ENCODE measurements at regions not wholly inside any gene's neighbourhood (a gene's known extent, or its start where the extent isn't known, plus 50 kb on each side); places are given as distances from the start of the nearest gene placed in this dataset.
A peak's percentile ranks its signal among the peaks of the same experiment; 100 is the strongest.

DNA sequence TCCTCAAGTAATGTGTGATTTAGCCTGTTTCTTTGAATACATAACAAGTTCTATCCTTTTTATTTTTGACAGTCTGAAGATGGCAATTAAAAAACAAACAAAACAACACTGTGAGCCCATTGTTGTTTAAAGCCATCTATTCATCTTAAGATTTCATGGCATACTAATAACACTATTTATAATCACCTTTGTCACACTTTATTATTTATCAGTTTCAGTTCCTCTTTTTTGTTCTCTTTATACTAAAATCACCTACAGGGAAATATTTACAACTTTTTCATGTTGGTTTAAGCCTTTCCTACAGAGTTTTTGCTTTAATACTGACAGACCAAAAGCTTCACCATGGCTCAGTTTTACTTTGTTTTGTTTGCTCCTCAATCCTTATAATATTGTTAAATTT is 247.4 kb upstream of the CTSO start:
- ATAC-seq (ENCODE audit: low read depth in 2 of 2) = no peak
- Mint-ChIP-seq H3K4me3 (no peak overlapping the region), H3K36me3 (no peaks in the 10 kb centered on the region), H3K9me3 (peaks cover 0 to 2% (median 0%) of the 10 kb centered on the region in 7 donors), H3K4me1 (peaks cover 6 to 10% (median 6%) of the 10 kb centered on the region in 3 donors), H3K27me3 (no peaks in the 10 kb centered on the region), H3K27ac (peak overlapping the region in 1 of 6 donors; percentile 21)
- no peak for DNase-seq

DNA sequence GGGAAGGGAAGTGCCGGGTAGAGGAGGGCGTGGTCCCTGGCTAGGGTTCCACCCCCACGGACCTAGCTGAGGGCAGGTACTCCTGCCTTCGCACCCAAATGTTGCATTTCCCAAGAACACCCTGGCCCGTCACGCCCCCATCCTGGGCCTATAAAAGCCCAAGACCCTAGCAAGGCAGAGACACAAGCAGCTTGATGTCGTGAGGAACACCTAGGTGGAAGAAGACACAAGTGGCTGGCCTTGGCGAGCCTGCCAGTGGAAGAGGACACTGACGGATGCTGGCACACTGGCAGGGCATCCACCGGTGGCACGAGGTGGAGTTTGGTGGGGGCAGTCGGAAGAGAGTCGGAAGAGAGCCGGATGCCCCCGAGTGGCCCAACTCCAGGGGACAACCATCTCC is 244.8 kb upstream of the CTSO start:
- H3K27ac Mint-ChIP-seq = no peak overlapping the region
- peaks cover 6 to 10% (median 6%) of the 10 kb centered on the region in 3 donors for H3K4me1 Mint-ChIP-seq
- no peaks in the 10 kb centered on the region for H3K27me3 Mint-ChIP-seq
- H3K36me3 Mint-ChIP-seq = no peaks in the 10 kb centered on the region
- ATAC-seq (ENCODE audit: low read depth in 2 of 2) (no peak), DNase-seq (no peak)
- no peaks in the 10 kb centered on the region for H3K9me3 Mint-ChIP-seq
- no peak overlapping the region for H3K4me3 Mint-ChIP-seq

DNA sequence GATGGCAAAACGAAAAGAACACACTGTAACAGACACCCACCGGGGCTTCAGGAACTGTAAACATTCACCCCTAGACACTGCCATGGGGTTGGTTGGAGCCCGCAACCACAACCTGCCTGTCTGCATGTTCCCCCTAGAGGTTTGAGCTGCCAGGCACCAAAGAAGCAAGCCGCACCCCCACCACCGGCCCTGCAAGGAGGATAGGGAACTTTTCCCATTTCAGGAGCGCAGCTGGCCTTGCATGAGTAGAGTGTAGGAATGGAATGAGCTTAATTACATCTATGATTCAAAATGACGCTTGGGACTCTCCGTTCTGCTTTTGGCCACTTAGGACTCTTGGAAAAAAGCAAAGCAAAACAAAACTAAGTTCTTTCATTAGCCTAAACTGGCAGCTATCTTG is 243.6 kb upstream of the CTSO start:
- H3K27ac Mint-ChIP-seq = no peak overlapping the region
- no peaks in the 10 kb centered on the region for H3K36me3 Mint-ChIP-seq
- no peaks in the 10 kb centered on the region for H3K27me3 Mint-ChIP-seq
- H3K9me3 Mint-ChIP-seq = no peaks in the 10 kb centered on the region
- no peak for DNase-seq
- no peak for ATAC-seq (ENCODE audit: low read depth in 2 of 2)
- H3K4me3 Mint-ChIP-seq = peak overlapping the region in 1 of 8 donors; percentile 8
- peaks cover 6 to 10% (median 6%) of the 10 kb centered on the region in 3 donors for H3K4me1 Mint-ChIP-seq

DNA sequence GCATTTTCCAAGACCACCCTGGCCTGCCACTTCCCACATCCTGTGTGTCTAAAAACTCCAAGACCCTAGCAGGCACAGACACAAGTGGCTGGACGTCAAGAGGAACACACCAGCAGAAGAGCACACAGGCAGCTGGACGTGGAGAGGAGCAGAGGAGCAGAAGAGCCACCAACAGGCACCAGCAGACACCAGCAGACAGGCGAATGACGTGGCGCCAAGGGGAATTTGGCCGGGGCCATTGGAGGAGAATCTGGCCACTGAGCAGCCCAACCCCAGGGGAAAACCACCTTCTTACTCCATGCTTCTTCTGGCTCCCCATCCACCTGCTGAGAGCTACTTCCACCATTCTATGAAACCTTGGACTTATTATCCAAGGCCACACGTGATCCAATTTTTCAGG is 243.1 kb upstream of the CTSO start:
- no peaks in the 10 kb centered on the region for H3K36me3 Mint-ChIP-seq
- H3K4me3 Mint-ChIP-seq = no peak overlapping the region
- no peaks in the 10 kb centered on the region for H3K9me3 Mint-ChIP-seq
- H3K4me1 Mint-ChIP-seq = peaks cover 6 to 10% (median 6%) of the 10 kb centered on the region in 3 donors
- H3K27ac Mint-ChIP-seq = peak overlapping the region in 1 of 6 donors; percentile 55
- no peaks in the 10 kb centered on the region for H3K27me3 Mint-ChIP-seq
- no peak for DNase-seq
- ATAC-seq (ENCODE audit: low read depth in 2 of 2) = no peak

DNA sequence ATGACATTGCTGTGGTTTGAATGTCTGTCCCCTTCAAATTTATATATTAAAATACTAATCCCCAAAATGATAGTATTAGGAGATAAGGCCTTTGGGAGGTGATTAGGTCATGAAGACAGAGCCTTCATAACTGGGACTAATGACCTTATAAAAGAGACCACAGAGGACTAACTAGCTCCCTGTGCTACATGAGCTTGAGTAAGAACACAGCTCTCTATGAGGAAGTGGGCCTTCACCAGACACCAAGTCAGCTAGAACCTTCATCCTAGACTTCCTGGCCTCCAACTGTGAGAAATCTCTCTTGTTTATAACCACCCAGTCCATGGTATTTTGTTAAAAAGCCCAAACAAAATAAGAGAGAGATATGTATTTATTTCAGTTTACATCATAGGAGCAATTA is 242.2 kb upstream of the CTSO start:
- no peak overlapping the region for H3K4me3 Mint-ChIP-seq
- ATAC-seq (ENCODE audit: low read depth in 2 of 2) = no peak
- no peaks in the 10 kb centered on the region for H3K9me3 Mint-ChIP-seq
- no peak for DNase-seq
- H3K4me1 Mint-ChIP-seq = peaks cover 6 to 10% (median 6%) of the 10 kb centered on the region in 3 donors
- no peak overlapping the region for H3K27ac Mint-ChIP-seq
- H3K27me3 Mint-ChIP-seq = no peaks in the 10 kb centered on the region
- no peaks in the 10 kb centered on the region for H3K36me3 Mint-ChIP-seq

DNA sequence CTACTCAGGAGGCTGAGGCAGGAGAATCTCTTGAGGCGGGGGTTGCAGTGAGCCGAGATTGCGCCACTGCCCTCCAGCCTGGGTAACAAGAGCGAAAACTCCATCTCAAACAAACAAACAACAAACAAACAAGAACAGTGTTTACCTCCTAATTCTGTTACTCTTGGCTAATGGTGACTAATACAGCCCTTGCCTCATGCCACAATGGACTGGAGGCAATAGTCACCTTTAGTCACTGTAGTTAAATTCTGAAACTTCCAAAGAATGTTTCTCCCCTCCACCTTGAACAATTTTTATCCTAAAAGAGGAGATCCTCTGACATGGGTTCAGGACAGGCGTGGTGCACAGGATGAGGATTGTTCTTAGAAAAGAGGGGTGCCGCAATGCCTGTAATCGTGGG is 241.2 kb upstream of the CTSO start:
- Mint-ChIP-seq H3K9me3 (no peaks in the 10 kb centered on the region), H3K27me3 (no peaks in the 10 kb centered on the region), H3K4me1 (peaks cover 2 to 10% (median 6%) of the 10 kb centered on the region in 3 donors), H3K27ac (peak overlapping the region in 2 of 6 donors; percentile 8 to 48), H3K36me3 (no peaks in the 10 kb centered on the region), H3K4me3 (no peak overlapping the region)
- no peak for DNase-seq
- ATAC-seq (ENCODE audit: low read depth in 2 of 2) = no peak

DNA sequence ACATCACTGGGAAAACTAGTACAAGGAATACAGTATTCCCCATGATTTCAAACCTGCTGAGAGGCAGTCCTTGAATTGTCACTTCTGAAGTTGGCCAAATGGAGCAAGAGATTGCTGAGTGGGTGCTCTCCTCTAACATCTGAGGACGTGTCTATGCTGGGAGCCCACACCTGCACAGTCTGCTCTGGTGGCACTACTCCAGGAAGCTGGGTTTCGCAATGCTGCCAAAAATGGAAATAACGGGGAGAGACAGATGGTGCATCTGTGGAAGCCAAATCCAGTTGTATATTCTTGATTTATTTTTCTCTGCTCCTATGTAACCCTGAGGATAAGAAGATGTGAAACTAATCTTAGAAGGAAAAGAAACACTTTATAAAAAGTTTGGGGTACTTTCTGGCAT is 240.1 kb upstream of the CTSO start:
- Mint-ChIP-seq H3K36me3 (no peaks in the 10 kb centered on the region), H3K4me3 (no peak overlapping the region), H3K9me3 (no peaks in the 10 kb centered on the region), H3K27me3 (no peaks in the 10 kb centered on the region), H3K4me1 (peaks cover 2 to 10% (median 6%) of the 10 kb centered on the region in 3 donors), H3K27ac (peak overlapping the region in 1 of 6 donors; percentile 15)
- ATAC-seq (ENCODE audit: low read depth in 2 of 2) = no peak
- no peak for DNase-seq

DNA sequence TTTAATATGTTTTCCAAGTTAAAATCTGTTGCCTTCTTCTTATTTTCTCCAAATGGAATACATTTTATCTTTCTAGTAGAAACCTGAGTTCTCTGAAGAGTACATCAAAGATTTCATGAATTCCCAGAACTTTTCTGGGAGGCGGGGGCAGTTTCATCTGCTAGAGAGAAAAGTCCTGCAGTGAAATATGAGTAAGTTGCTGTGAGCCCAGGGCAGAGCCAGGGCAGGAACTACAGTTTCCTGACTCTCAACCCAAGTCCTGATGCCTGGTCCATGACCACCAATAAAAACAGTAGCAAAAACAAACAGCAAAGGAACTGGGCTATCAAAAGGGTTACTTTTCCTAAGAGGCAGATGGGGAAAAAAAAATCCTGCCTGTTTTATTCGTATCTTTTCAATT is 239.4 kb upstream of the CTSO start:
- ATAC-seq (ENCODE audit: low read depth in 2 of 2) = no peak
- peaks cover 2 to 10% (median 6%) of the 10 kb centered on the region in 3 donors for H3K4me1 Mint-ChIP-seq
- DNase-seq = no peak
- no peaks in the 10 kb centered on the region for H3K36me3 Mint-ChIP-seq
- no peak overlapping the region for H3K4me3 Mint-ChIP-seq
- H3K9me3 Mint-ChIP-seq = no peaks in the 10 kb centered on the region
- no peak overlapping the region for H3K27ac Mint-ChIP-seq
- H3K27me3 Mint-ChIP-seq = no peaks in the 10 kb centered on the region

DNA sequence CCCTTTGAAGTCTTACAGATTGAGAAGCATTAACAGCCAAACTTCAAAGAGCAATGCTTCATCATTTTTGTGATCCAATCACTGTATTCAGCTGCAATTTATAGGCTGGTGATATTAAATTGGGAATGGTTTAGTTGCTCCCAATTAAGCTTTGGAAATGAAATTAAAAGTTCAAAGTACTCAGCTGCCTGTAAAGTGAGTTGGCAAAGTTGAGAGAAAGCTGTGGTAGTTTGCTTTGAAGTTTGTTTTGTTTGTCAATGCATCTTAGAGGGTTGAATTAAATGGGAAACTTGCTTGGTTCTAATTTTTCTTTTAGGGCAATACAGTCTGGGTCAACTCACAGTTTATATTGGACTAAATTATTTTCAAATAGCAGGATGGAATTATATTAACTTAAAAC is 238.4 kb upstream of the CTSO start:
- no peak overlapping the region for H3K4me3 Mint-ChIP-seq
- H3K36me3 Mint-ChIP-seq = no peaks in the 10 kb centered on the region
- H3K9me3 Mint-ChIP-seq = no peaks in the 10 kb centered on the region
- H3K27me3 Mint-ChIP-seq = no peaks in the 10 kb centered on the region
- ATAC-seq (ENCODE audit: low read depth in 2 of 2) (no peak), DNase-seq (no peak)
- H3K4me1 Mint-ChIP-seq = peaks cover under 1 to 7% (median 1%) of the 10 kb centered on the region in 3 donors
- H3K27ac Mint-ChIP-seq = no peak overlapping the region

DNA sequence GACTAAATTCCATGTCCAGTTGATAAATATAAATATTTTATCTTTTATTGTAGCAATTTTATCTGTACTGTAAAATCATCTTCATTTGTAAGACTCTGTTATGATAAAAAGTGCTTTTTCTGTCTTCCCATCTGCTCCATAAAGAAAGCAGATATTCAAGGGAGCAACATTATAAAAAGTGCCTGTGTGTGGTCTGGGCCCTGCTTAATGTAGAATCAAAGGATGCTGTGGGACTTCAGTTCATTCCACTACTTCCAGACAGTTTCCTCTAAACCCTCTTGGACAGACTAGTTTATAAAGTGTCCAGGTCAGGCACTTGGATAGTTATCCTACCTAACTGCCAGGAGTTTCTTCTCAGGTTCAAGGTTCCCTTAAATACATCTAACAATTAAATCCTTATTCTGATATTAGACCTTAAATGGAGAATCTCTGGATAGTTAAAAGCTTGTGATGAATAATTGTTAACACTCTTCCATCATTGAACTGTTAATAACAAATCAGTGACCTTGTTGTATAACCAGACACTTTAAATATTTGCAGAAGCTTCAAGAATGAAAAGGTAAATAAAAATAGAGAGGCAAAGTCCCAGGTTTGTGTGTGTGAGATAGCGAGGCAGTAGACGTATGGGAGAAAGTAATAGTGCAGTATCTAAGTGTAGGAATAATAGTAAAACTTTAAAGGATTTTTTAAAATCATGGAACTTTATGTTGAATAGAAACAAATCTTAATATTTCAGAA is 237.5 kb upstream of the CTSO start:
- Mint-ChIP-seq H3K36me3 (no peaks in the 10 kb centered on the region), H3K9me3 (no peaks in the 10 kb centered on the region), H3K27me3 (no peaks in the 10 kb centered on the region), H3K4me1 (peaks cover 0 to under 1% (median 0%) of the 10 kb centered on the region in 3 donors), H3K4me3 (no peak overlapping the region), H3K27ac (no peak overlapping the region)
- DNase-seq (no peak), ATAC-seq (ENCODE audit: low read depth in 2 of 2) (no peak)

DNA sequence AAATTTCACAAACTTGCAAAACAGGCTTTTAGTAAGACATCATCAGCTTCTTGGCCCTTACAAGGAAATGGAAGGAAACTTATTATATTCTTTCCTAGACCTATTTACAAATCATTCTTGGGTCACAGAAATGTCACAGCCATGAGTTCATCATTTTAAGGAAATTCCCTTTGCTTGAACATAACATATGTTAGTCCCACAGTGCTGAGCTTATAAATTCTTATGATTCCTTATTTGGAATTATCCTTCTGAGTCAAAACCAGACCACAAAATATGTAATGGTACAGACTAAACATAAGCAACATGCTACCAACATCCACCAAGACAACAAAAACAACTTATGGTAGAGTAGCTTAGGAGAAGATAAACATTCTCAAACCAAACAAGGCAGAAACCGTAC is 236.9 kb upstream of the CTSO start:
- no peaks in the 10 kb centered on the region for H3K27me3 Mint-ChIP-seq
- no peak overlapping the region for H3K4me3 Mint-ChIP-seq
- ATAC-seq (ENCODE audit: low read depth in 2 of 2) (no peak), DNase-seq (no peak)
- no peaks in the 10 kb centered on the region for H3K9me3 Mint-ChIP-seq
- H3K27ac Mint-ChIP-seq = no peak overlapping the region
- no peaks in the 10 kb centered on the region for H3K36me3 Mint-ChIP-seq
- no peaks in the 10 kb centered on the region for H3K4me1 Mint-ChIP-seq

DNA sequence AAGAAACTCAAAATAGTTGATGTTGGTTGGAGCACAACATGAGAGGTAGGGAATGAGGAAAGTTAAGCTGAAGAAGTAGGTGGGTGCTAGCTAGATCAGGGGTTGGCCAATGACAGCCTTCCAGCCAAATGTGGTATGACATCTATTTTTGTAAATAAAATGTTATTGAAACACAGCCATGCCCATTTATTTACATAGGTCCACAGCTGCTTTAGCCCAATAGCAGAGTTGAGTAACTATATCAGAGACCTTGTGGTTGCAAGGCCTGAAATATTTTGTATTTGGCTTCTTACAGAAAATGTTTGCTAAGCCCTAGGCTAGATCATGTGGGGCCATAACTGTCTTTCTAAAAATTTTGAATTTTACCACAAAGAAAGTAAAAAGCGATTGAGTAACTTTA is 234.9 kb upstream of the CTSO start:
- Mint-ChIP-seq H3K9me3 (no peaks in the 10 kb centered on the region), H3K36me3 (no peaks in the 10 kb centered on the region), H3K4me3 (no peak overlapping the region), H3K27me3 (no peaks in the 10 kb centered on the region), H3K27ac (no peak overlapping the region), H3K4me1 (no peaks in the 10 kb centered on the region)
- DNase-seq (no peak), ATAC-seq (ENCODE audit: low read depth in 2 of 2) (no peak)

DNA sequence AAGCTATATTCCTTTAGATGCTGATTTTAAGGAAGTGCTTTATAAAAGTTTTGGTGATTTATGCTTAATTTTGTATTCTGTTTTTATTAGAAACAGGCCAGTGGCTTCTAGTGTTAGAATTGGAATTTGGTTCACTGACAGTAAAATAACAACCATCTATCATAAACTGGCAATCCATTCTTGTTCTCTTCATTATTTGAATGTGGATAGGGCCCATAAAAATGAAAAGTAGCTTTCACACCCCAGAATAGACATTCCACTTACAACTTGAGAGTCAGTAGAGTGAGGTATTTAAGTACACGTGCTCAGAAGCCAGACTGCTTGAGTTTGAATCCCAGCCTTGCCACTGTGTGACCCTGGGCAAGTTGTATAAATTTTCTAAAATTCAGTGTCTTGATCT is 232.4 kb upstream of the CTSO start:
- H3K27me3 Mint-ChIP-seq = no peaks in the 10 kb centered on the region
- H3K36me3 Mint-ChIP-seq = no peaks in the 10 kb centered on the region
- no peak overlapping the region for H3K27ac Mint-ChIP-seq
- no peaks in the 10 kb centered on the region for H3K4me1 Mint-ChIP-seq
- no peak for ATAC-seq (ENCODE audit: low read depth in 2 of 2)
- DNase-seq = no peak
- no peaks in the 10 kb centered on the region for H3K9me3 Mint-ChIP-seq
- H3K4me3 Mint-ChIP-seq = no peak overlapping the region

DNA sequence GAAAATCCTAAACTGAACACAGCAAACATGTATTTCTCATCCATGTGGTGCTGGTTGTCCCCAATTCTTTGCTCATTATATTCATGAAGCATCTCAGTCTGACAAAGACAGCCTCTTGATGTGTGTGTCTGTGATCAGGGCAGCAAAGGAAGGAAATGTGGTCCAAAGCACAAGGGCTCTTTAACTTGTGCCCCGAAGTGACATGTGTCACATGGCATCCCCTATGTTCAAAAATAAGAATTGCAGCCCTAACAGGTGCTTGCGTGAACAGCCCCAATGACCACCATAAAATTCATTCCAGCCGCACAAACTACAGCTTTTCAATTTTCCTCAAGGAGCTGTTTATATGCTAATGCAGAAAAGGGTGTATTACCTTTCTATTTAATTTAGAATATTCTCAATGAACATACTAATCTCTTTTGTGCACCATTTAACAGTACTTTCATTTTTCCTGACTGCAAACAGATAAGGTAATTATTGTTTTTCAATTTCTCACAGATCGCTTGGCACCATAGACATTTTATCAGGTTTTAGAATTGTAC is 231.9 kb upstream of the CTSO start:
- no peak for DNase-seq
- no peaks in the 10 kb centered on the region for H3K4me1 Mint-ChIP-seq
- no peak overlapping the region for H3K4me3 Mint-ChIP-seq
- ATAC-seq (ENCODE audit: low read depth in 2 of 2) = no peak
- no peak overlapping the region for H3K27ac Mint-ChIP-seq
- H3K9me3 Mint-ChIP-seq = no peaks in the 10 kb centered on the region
- H3K36me3 Mint-ChIP-seq = no peaks in the 10 kb centered on the region
- H3K27me3 Mint-ChIP-seq = no peaks in the 10 kb centered on the region

All from naive B cell (primary cell).